Parathyroid adenoma (tissue), 2 donors: ENCODE measurements at regions not wholly inside any gene's neighbourhood (a gene's known extent, or its start where the extent isn't known, plus 50 kb on each side); places are given as distances from the start of the nearest gene placed in this dataset.

Source experiments
- H2AFZ ChIP-seq: fragments of 300-600 bp; sonication (generic); one replicate; pipeline ENCODE4 v1.7.0; 2017; ENCODE audit warnings: antibody characterized with exemption, mild to moderate bottlenecking
- H3K27ac ChIP-seq: fragments of 300-600 bp; sonication (generic); one replicate; pipeline ENCODE4 v1.7.0; 2017
- H3K27me3 ChIP-seq: fragments of 300-600 bp; sonication (generic); one replicate; pipeline ENCODE4 v1.7.0; 2017; ENCODE audit warnings: low read length; ENCODE audit not compliant: control insufficient read depth, insufficient read depth
- H3K36me3 ChIP-seq: fragments of 300-600 bp; sonication (generic); one replicate; pipeline ENCODE4 v1.7.0; 2017; ENCODE audit warnings: low read length; ENCODE audit not compliant: control insufficient read depth, insufficient read depth
- H3K4me1 ChIP-seq: fragments of 300-600 bp; sonication (generic); one replicate; pipeline ENCODE4 v1.7.0; 2017; ENCODE audit warnings: control low read depth
- H3K4me2 ChIP-seq: fragments of 300-600 bp; sonication (generic); one replicate; pipeline ENCODE4 v1.7.0; 2017; ENCODE audit warnings: low read length
- H3K4me3 ChIP-seq: fragments of 300-600 bp; sonication (generic); one replicate; pipeline ENCODE4 v1.7.0; 2017; ENCODE audit warnings: low read depth, low read length
- H3K79me2 ChIP-seq: fragments of 300-600 bp; sonication (generic); one replicate; pipeline ENCODE4 v1.7.0; 2017; ENCODE audit warnings: control low read depth
- H3K9ac ChIP-seq: fragments of 300-600 bp; sonication (generic); one replicate; pipeline ENCODE4 v1.7.0; 2017; ENCODE audit warnings: mild to moderate bottlenecking
- H3K9me3 ChIP-seq: fragments of 300-600 bp; sonication (generic); one replicate; pipeline ENCODE4 v1.7.0; 2017; ENCODE audit warnings: low read length; ENCODE audit not compliant: control insufficient read depth
- TF ChIP-seq, protein P1 (sequence below): fragments of 300-600 bp; sonication (generic); IDR thresholded peaks from one replicate; pipeline ENCODE4 v1.7.0; 2017; ENCODE audit warnings: antibody characterized with exemption, mild to moderate bottlenecking
- donor health status: primary hyperparathyroidism.

DNA sequence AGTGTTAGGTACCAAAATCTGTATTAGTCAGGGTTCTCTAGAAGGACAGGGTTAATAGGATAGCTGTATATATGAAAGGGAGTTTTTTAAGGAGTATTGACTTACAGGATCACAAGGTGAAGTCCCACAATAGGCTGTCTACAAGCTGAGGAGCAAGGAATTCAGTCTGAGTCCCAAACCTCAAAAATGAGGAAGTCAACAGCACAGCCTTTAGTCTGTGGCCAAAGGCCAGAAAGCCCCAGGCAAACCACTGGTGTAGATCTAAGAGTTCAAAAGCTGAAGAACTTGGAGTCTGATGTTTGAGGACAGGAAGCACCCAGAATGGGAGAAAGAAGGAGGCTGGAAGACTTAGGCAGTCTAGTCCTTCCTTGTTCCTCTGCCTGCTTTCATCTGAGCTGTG, 487.5 kb upstream of the CHRM3 start:
- H2AFZ ChIP-seq = no peak overlapping the region
- H3K36me3 ChIP-seq = no peaks in the 10 kb centered on the region
- no peaks in the 10 kb centered on the region for H3K9me3 ChIP-seq
- no peak overlapping the region for H3K9ac ChIP-seq
- no peaks in the 10 kb centered on the region for H3K4me1 ChIP-seq
- no peaks in the 10 kb centered on the region for H3K27me3 ChIP-seq
- no peak overlapping the region for H3K27ac ChIP-seq
- H3K4me2 ChIP-seq = no peak overlapping the region
- H3K79me2 ChIP-seq = no peaks in the 10 kb centered on the region
- TF ChIP-seq, protein P1, sequence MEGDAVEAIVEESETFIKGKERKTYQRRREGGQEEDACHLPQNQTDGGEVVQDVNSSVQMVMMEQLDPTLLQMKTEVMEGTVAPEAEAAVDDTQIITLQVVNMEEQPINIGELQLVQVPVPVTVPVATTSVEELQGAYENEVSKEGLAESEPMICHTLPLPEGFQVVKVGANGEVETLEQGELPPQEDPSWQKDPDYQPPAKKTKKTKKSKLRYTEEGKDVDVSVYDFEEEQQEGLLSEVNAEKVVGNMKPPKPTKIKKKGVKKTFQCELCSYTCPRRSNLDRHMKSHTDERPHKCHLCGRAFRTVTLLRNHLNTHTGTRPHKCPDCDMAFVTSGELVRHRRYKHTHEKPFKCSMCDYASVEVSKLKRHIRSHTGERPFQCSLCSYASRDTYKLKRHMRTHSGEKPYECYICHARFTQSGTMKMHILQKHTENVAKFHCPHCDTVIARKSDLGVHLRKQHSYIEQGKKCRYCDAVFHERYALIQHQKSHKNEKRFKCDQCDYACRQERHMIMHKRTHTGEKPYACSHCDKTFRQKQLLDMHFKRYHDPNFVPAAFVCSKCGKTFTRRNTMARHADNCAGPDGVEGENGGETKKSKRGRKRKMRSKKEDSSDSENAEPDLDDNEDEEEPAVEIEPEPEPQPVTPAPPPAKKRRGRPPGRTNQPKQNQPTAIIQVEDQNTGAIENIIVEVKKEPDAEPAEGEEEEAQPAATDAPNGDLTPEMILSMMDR = no peak
- no peak overlapping the region for H3K4me3 ChIP-seq

DNA sequence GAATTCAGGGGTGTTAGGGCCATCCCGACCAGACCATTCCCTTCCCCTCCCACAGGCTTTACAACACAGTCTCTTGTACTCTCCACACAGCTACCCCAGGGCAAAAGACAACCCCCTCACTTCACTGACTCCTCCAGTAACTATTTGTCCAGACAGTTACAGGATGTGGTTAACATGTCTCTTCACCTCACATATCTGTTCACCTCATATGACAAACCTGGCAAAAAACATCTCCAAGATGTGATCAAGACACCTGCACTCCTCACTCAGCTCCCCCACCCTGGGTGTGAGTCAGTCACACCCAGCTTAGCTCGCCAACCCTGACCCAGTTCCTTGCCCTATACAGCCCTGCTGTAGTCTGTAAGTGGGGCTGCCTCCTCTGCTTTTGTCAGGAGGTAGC, 490.5 kb upstream of the CHRM3 start:
- Histone ChIP-seq H3K9me3 (no peaks in the 10 kb centered on the region), H3K27me3 (no peaks in the 10 kb centered on the region), H3K9ac (no peak overlapping the region), H3K79me2 (no peaks in the 10 kb centered on the region), H3K27ac (no peak overlapping the region), H3K4me3 (no peak overlapping the region), H3K4me2 (no peak overlapping the region), H3K36me3 (no peaks in the 10 kb centered on the region), H3K4me1 (no peaks in the 10 kb centered on the region), H2AFZ (no peak overlapping the region)
- TF ChIP-seq, protein P1 = no peak

DNA sequence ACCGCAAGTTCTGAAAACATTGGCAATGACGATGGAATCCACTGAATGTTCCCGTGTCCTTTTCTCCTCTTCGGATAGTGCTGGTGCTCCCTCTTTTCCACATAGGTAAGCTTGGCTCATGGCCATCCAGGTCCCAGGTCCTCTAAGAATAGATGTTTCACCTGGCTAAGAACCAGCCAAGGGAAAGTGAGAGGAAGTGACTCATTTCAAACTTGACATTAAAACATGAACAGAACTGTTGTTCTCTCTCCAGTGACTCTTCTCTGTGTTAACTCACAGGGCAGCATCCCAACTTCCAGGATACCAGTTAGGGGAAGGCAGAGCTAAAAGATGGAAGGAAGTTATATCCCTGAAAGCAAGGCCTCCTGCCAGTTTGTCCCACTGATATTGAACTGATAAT, 493.8 kb upstream of the CHRM3 start:
- TF ChIP-seq, protein P1 = no peak
- Histone ChIP-seq H3K4me3 (no peak overlapping the region), H3K4me1 (no peaks in the 10 kb centered on the region), H3K27ac (no peak overlapping the region), H3K36me3 (no peaks in the 10 kb centered on the region), H2AFZ (no peak overlapping the region), H3K9ac (no peak overlapping the region), H3K27me3 (no peaks in the 10 kb centered on the region), H3K4me2 (no peak overlapping the region), H3K79me2 (no peaks in the 10 kb centered on the region), H3K9me3 (no peaks in the 10 kb centered on the region)

DNA sequence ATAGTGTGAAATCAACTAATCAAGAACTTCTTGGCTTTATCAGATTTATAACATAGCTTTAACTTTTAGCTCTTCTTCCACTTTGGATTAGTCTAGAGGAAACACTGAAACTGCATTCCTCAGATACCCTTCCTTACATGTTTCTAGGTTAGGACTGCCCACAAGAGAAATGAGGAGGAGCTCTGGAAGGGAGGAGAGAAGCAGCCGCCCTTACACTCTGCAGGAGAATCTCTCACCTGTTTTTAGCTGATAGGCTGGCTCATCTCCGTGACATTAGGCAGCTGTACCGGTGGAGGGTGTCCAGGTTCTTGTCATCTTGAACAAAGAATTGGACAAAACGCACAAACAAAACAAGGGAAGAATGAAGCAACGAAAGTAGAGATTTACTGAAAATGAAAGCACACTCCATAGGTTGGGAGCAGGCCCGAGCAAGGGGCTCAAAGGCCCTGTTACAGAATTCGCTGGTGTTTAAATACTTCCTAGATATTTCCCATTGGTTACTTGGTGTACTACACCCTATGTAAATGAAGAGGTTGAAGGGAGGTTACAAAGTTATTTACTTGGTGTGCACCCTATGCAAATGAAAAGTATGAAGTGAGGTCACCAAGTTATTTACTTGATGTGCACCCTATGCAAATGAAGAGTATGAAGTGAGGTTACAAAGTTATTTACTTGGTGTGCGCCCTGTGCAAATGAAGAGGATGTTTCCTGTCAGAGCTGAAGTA, 524.9 kb upstream of the CHRM3 start:
- TF ChIP-seq, protein P1 = no peak
- Histone ChIP-seq H3K27me3 (no peaks in the 10 kb centered on the region), H3K9me3 (no peaks in the 10 kb centered on the region), H3K4me1 (no peaks in the 10 kb centered on the region), H3K79me2 (no peaks in the 10 kb centered on the region), H2AFZ (no peak overlapping the region), H3K4me2 (no peak overlapping the region), H3K27ac (no peak overlapping the region), H3K9ac (no peak overlapping the region), H3K4me3 (no peak overlapping the region), H3K36me3 (no peaks in the 10 kb centered on the region)

DNA sequence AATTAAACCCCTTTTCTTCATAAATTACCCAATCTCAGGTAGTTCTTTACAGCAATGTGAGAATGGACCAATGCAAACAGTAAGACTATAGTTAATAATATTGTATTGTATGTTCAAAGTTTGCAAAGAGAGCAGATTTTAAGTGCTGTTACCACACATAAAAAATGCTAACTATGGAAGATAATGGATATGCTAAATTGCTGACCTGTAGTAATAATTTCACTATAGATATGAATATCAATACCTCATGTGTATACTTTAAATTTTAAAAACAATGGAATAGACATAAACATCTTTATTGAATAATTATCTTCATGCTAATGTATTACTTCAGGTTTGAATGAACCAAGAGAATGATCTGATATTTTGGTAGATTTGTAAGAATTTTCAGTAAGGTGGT, 552.4 kb upstream of the CHRM3 start:
- Histone ChIP-seq H3K9ac (no peak overlapping the region), H3K79me2 (no peaks in the 10 kb centered on the region), H3K27me3 (no peaks in the 10 kb centered on the region), H3K4me2 (no peak overlapping the region), H3K4me3 (no peak overlapping the region), H2AFZ (no peak overlapping the region), H3K27ac (no peak overlapping the region), H3K4me1 (no peaks in the 10 kb centered on the region), H3K9me3 (no peaks in the 10 kb centered on the region), H3K36me3 (no peaks in the 10 kb centered on the region)
- TF ChIP-seq, protein P1 = no peak
